ENCODE measurements at regions not wholly inside any gene's neighbourhood (a gene's known extent, or its start where the extent isn't known, plus 50 kb on each side); places are given as distances from the start of the nearest gene placed in this dataset.

DNA sequence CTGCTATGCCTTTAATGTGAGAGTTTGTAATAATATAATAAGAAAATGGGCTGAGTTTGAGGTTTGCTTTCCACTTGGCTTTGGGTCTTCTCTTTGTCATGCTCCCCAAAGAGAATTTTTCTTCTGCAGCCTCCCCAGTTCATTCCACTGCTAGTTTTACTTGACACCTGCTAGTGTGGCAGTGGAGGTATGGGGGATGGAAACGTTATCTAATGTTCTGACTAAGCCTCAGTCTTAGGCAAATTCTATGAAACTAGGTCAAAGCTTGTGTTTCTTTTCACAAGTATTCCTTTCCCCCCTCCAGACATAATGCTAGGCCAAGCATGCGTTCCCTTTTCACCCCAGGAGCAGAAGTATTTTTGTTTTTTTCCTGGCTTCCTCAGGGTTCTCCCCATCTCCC lies 67.5 kb downstream of the PPP1R2C start:
- 81 to 88% methylated on average over 2 of the region's 2 CpGs for WGBS, 2 donors
- H3K27me3 ChIP-seq: peaks cover 0 to 30% (median 0%) of the 10 kb centered on the region in 7 donors
- DNase-seq (no peak), ATAC-seq (no peak)
- H3K9me3 ChIP-seq: no peaks in the 10 kb centered on the region
- intact Hi-C loops (cut with DNase I): no loop called here
- no peaks in the 10 kb centered on the region for H3K4me1 ChIP-seq
- no peaks in the 10 kb centered on the region for H3K36me3 ChIP-seq
- H3K4me3 ChIP-seq: no peak overlapping the region
- TF ChIP-seq, protein P1, sequence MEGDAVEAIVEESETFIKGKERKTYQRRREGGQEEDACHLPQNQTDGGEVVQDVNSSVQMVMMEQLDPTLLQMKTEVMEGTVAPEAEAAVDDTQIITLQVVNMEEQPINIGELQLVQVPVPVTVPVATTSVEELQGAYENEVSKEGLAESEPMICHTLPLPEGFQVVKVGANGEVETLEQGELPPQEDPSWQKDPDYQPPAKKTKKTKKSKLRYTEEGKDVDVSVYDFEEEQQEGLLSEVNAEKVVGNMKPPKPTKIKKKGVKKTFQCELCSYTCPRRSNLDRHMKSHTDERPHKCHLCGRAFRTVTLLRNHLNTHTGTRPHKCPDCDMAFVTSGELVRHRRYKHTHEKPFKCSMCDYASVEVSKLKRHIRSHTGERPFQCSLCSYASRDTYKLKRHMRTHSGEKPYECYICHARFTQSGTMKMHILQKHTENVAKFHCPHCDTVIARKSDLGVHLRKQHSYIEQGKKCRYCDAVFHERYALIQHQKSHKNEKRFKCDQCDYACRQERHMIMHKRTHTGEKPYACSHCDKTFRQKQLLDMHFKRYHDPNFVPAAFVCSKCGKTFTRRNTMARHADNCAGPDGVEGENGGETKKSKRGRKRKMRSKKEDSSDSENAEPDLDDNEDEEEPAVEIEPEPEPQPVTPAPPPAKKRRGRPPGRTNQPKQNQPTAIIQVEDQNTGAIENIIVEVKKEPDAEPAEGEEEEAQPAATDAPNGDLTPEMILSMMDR (IDR thresholded peaks at IDR 0.05): no peak
- no peak overlapping the region for H3K27ac ChIP-seq

DNA sequence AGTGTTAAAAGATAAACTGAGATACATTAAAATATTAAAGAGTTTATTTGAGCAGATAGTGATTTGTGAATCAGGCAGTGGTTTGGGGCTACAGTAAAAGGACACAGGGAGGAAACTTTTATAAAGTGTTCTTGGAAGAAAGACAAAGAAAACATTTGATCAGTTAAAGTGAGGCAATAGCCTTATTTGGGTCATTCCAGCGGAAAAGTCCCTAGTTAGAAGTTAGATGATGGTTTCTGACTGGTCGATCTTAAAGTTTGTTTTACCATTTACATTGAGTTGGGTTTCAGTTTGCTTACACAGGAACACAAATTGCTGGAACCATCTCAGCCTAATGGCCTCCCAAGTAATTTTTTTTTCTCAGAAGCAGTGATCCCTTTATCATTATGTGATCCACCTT lies 69.7 kb downstream of the PPP1R2C start:
- no peak overlapping the region for H3K4me3 ChIP-seq
- no peaks in the 10 kb centered on the region for H3K9me3 ChIP-seq
- intact Hi-C loops (cut with DNase I): no loop called here
- H3K27ac ChIP-seq: peak overlapping the region in 2 of 10 donors; percentile 9 to 10
- no peaks in the 10 kb centered on the region for H3K4me1 ChIP-seq
- ATAC-seq (peak in 3 of 8 donors; percentile 34 to 39 (median 39)), DNase-seq (no peak)
- 58 to 67% methylated on average over 2 of the region's 2 CpGs for WGBS, 2 donors
- TF ChIP-seq, protein P1 (IDR thresholded peaks at IDR 0.05): no peak
- H3K36me3 ChIP-seq: no peaks in the 10 kb centered on the region
- H3K27me3 ChIP-seq: peaks cover 0 to 30% (median 0%) of the 10 kb centered on the region in 7 donors

DNA sequence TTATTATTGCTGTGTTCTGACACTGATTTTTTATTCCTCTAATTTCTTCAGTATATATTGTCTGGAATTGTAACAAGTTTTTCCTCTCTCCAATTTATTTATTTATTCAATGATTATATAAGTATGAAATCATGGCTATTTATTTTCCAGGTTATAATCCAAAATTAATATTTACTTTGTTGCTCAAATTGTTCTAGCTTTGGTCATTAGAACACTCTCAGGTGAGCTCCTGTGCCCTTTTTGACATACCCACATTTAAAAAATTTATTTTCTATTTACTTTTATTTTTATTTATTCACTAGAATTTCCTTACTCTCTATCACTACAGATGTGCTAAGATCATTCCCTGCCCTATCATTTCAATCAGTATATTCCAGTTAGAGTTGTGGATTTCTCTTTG lies 70.2 kb downstream of the PPP1R2C start:
- no peak overlapping the region for H3K4me3 ChIP-seq
- intact Hi-C loops (cut with DNase I): no loop called here
- no peaks in the 10 kb centered on the region for H3K4me1 ChIP-seq
- no peaks in the 10 kb centered on the region for H3K36me3 ChIP-seq
- H3K27ac ChIP-seq: no peak overlapping the region
- H3K27me3 ChIP-seq: peaks cover 0 to 27% (median 0%) of the 10 kb centered on the region in 7 donors
- no peaks in the 10 kb centered on the region for H3K9me3 ChIP-seq
- DNase-seq: no peak
- no peak for ATAC-seq
- TF ChIP-seq, protein P1 (IDR thresholded peaks at IDR 0.05): no peak

DNA sequence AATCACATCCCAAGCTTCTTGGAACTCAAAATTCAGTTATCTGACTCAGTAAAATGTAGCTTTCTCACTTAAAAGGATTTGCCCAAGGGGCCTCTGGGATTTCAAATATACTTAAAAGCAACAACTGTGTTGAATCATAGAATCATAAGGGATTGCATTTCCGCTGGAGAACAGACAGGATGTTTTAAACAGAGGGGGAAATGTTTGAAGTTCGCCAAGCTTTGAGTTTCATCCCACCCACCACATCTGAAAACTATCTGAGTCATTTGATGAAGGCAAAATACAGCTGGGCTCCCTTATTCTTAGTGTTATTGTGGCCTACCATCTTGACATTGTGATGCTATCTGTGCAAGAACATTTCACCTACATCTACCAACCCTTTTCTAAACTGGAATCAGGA lies 73.5 kb downstream of the PPP1R2C start:
- Histone ChIP-seq H3K4me3 (no peak overlapping the region), H3K36me3 (no peaks in the 10 kb centered on the region), H3K27me3 (peaks cover 0 to 14% (median 0%) of the 10 kb centered on the region in 7 donors), H3K4me1 (no peaks in the 10 kb centered on the region), H3K27ac (no peak overlapping the region), H3K9me3 (no peaks in the 10 kb centered on the region)
- 60 to 66% methylated on average over 2 of the region's 2 CpGs for WGBS, 2 donors
- ATAC-seq (peak in 2 of 8 donors; percentile 28 to 42), DNase-seq (no peak)
- intact Hi-C loops (cut with DNase I): no loop called here
- TF ChIP-seq, protein P1 (IDR thresholded peaks at IDR 0.05): no peak

Data from heart right ventricle (tissue), 16 donors.